ENCODE measurements at regions not wholly inside any gene's neighbourhood (a gene's known extent, or its start where the extent isn't known, plus 50 kb on each side); places are given as distances from the start of the nearest gene placed in this dataset.

DNA sequence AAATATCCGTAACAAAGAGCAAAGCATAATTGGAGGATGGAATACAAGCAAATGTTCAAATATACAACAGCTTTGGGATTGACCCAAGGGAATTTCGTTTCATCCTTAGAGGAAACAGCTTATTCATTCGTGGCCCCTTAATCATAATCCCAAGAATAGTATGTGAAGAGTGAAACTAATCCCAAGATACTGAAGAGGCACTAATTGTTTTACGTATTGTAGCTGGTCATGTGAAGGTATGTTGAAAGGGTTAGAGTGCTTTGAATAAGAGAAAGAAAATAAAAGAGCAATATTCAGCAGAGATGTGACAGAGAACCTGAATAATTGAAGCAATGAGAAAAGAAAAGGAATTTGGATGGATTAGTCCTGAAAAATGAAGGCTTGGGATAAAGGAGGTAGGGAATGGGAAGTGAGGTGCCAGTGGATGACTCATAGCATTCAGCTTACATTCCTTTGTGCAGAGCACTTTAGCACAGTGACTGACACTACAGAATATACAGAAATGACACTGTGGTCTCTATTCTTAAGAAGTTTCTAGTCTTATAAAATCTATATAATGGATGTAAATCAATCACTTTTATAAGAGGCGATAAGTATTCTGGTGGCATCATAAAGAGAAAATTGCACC lies 221.9 kb downstream of the TLR4 start:
- TF ChIP-seq POLR2AphosphoS5 (IDR thresholded peaks at IDR 0.05): no peak
- no peak for TF ChIP-seq EP300 (IDR thresholded peaks at IDR 0.05)
- TF ChIP-seq POLR2A (IDR thresholded peaks at IDR 0.05): no peak
- TF ChIP-seq, protein P1, sequence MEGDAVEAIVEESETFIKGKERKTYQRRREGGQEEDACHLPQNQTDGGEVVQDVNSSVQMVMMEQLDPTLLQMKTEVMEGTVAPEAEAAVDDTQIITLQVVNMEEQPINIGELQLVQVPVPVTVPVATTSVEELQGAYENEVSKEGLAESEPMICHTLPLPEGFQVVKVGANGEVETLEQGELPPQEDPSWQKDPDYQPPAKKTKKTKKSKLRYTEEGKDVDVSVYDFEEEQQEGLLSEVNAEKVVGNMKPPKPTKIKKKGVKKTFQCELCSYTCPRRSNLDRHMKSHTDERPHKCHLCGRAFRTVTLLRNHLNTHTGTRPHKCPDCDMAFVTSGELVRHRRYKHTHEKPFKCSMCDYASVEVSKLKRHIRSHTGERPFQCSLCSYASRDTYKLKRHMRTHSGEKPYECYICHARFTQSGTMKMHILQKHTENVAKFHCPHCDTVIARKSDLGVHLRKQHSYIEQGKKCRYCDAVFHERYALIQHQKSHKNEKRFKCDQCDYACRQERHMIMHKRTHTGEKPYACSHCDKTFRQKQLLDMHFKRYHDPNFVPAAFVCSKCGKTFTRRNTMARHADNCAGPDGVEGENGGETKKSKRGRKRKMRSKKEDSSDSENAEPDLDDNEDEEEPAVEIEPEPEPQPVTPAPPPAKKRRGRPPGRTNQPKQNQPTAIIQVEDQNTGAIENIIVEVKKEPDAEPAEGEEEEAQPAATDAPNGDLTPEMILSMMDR (IDR thresholded peaks at IDR 0.05): no peak
- Histone ChIP-seq H3K9me3 (no peaks in the 10 kb centered on the region), H3K36me3 (no peaks in the 10 kb centered on the region), H3K4me1 (no peaks in the 10 kb centered on the region), H3K4me3 (no peak overlapping the region), H3K27me3 (no peaks in the 10 kb centered on the region), H3K27ac (no peak overlapping the region)
- WGBS, 2 donors: 60 to 67% methylated on average over 5 of the region's 5 CpGs
- DNase-seq (no peak), ATAC-seq (ENCODE audit: low FRiP score in 2 of 2) (no peak)

DNA sequence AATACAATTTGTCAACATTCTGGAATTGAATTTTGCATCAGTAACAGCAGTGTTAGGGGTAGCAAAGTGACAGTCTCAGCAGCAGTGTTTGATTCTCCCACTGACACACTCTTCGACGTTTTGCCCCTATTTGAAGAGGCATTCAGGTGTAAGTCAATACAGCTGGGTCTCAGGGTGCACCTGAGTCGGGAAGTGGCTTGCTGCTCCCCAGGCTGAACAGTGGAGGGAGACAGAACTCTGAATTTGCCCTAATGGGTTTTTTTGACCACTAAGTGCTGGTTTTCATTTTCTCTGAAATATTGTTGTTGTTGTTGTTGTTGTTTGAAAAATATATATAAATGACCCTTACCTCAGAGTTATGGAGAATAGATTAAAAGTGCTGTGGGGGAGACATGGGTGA lies 223.2 kb downstream of the TLR4 start:
- Histone ChIP-seq H3K27ac (no peak overlapping the region), H3K27me3 (no peaks in the 10 kb centered on the region), H3K36me3 (no peaks in the 10 kb centered on the region), H3K9me3 (no peaks in the 10 kb centered on the region), H3K4me1 (no peaks in the 10 kb centered on the region), H3K4me3 (no peak overlapping the region)
- DNase-seq: no peak
- WGBS, 2 donors: 53 to 56% methylated on average over 3 of the region's 3 CpGs
- TF ChIP-seq POLR2AphosphoS5 (IDR thresholded peaks at IDR 0.05) (no peak), POLR2A (IDR thresholded peaks at IDR 0.05) (no peak), EP300 (IDR thresholded peaks at IDR 0.05) (no peak)
- TF ChIP-seq, protein P1 (IDR thresholded peaks at IDR 0.05): no peak
- no peak for ATAC-seq (ENCODE audit: low FRiP score in 2 of 2)

DNA sequence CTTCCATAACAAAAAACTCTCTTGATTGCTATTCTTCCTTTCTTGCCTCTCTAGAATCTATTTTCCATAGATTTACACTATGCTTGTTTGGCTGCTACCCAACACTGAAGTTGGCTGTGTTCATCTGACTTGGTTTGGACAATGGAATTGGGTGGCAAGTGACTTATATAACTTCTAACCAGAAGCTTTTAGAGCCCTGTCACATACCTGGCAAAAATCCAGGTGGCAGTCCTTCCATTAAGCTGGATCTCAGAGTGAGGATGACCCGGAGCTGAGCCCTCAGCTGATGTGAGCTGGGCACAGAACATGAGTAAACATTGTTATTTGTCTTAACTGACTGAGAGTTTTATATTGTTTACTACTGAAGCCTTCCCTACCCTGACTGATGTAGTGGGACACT lies 225.7 kb downstream of the TLR4 start:
- H3K9me3 ChIP-seq: no peaks in the 10 kb centered on the region
- ATAC-seq (ENCODE audit: low FRiP score in 2 of 2): no peak
- WGBS, 2 donors: 59 to 83% methylated on average over 1 of the region's 1 CpG
- H3K36me3 ChIP-seq: no peaks in the 10 kb centered on the region
- no peaks in the 10 kb centered on the region for H3K4me1 ChIP-seq
- H3K27ac ChIP-seq: no peak overlapping the region
- no peaks in the 10 kb centered on the region for H3K27me3 ChIP-seq
- DNase-seq: no peak
- TF ChIP-seq POLR2A (IDR thresholded peaks at IDR 0.05): no peak
- TF ChIP-seq, protein P1 (IDR thresholded peaks at IDR 0.05): no peak
- TF ChIP-seq POLR2AphosphoS5 (IDR thresholded peaks at IDR 0.05): no peak
- TF ChIP-seq EP300 (IDR thresholded peaks at IDR 0.05): no peak
- H3K4me3 ChIP-seq: no peak overlapping the region

DNA sequence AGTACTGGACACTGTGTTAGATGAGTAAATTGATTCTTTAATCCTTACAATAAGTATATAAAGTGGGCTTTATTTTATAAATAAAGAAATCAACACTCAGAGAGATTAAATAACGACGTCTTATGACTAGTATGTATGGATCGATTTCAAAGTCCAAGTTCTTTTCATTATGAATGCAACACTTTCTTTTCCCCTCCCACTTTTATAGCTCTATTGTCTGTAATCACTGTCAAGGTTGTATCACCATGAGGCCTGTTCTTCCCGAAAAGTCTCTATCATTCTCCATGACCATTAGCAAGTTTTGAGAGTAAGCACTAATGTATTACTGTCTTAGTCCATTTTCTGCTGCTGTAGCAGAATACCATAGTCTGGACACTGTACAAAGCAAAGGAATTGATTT lies 228.4 kb downstream of the TLR4 start:
- ATAC-seq (ENCODE audit: low FRiP score in 2 of 2) (no peak), DNase-seq (no peak)
- WGBS, 2 donors: 91 to 95% methylated on average over 4 of the region's 4 CpGs
- Histone ChIP-seq H3K4me3 (no peak overlapping the region), H3K36me3 (no peaks in the 10 kb centered on the region), H3K27me3 (no peaks in the 10 kb centered on the region), H3K9me3 (no peaks in the 10 kb centered on the region), H3K4me1 (no peaks in the 10 kb centered on the region), H3K27ac (no peak overlapping the region)
- TF ChIP-seq EP300 (IDR thresholded peaks at IDR 0.05) (no peak), POLR2AphosphoS5 (IDR thresholded peaks at IDR 0.05) (no peak), POLR2A (IDR thresholded peaks at IDR 0.05) (no peak)
- TF ChIP-seq, protein P1 (IDR thresholded peaks at IDR 0.05): no peak

All from upper lobe of left lung (tissue), 6 donors.